Endothelial cell of umbilical vein (primary cell): ENCODE measurements at regions not wholly inside any gene's neighbourhood (a gene's known extent, or its start where the extent isn't known, plus 50 kb on each side); places are given as distances from the start of the nearest gene placed in this dataset.

Source experiments
- BruUV-seq: library from RNA; stranded (reverse); fragments of 400-500 nt; replicated peaks from 2 replicates; lab custom pipeline; 2021; lab: Mats Ljungman, UMichigan
- CTCF ChIA-PET: fragments of 300-600, 350-600 bp; sonication (Branson Sonifier 250); formaldehyde crosslinking; loops from one replicate; lab custom pipeline; 2021; ENCODE audit warnings: antibody characterized with exemption, inconsistent platforms; lab: Charles Lee
- POLR2A ChIA-PET: fragments of 300-600, 350-600 bp; sonication (Branson Sonifier 250); formaldehyde crosslinking; loops from one replicate; lab custom pipeline; 2021; ENCODE audit warnings: antibody characterized with exemption, inconsistent platforms; lab: Charles Lee
- DNase-seq: peaks from one replicate; pipeline ENCODE4 v3.0.0-alpha.2; 2011; ENCODE audit warnings: low read depth, low spot score
- FAIRE-seq: peaks from 2 replicates; lab custom pipeline; 2011; peaks lifted over from hg19 to GRCh38; lab: Jason Lieb, UNC
- H2AFZ ChIP-seq: 2 replicates; pipeline ENCODE4 v1.6.0; 2012; ENCODE audit warnings: low read depth, low read length, control low read depth, inconsistent platforms
- H3K27ac ChIP-seq: 2 replicates; pipeline ENCODE4 v1.5.1; 2011; ENCODE audit warnings: low read depth, mild to moderate bottlenecking, control low read depth, low read length, moderate library complexity; ENCODE audit not compliant: insufficient read depth
- H3K27me3 ChIP-seq, 2 experiments: 2 replicates each; pipeline versions ENCODE4 v1.6.0 to v1.6.1; 2011; ENCODE audit warnings: low read length in 2 of 2, mixed read lengths in 1 of 2; ENCODE audit not compliant: control insufficient read depth in 2 of 2, insufficient read depth in 2 of 2
- H3K36me3 ChIP-seq, 2 experiments: 2 replicates in 1 of 2; 3 replicates in 1 of 2; pipeline ENCODE4 v1.5.1; 2011; ENCODE audit warnings: low read length in 2 of 2, mild to moderate bottlenecking in 1 of 2, moderate library complexity in 1 of 2; ENCODE audit not compliant: control insufficient read depth in 2 of 2, insufficient read depth in 2 of 2; ENCODE audit errors: extremely low read depth in 1 of 2
- H3K4me1 ChIP-seq: 3 replicates; pipeline ENCODE4 v1.5.1; 2011; ENCODE audit warnings: mild to moderate bottlenecking, low read length; ENCODE audit not compliant: control insufficient read depth, insufficient read depth; ENCODE audit errors: extremely low read depth
- H3K4me2 ChIP-seq: 2 replicates; pipeline ENCODE4 v1.6.1; 2011; ENCODE audit warnings: low read length, control low read depth, mixed read lengths; ENCODE audit not compliant: insufficient read depth
- H3K4me3 ChIP-seq, 3 experiments: fragments of 200-600 bp in 1 of 3; sonication (generic), shearing (Covaris generic) in 1 of 3; replicated peaks in 1 of 3; 2 replicates each; pipeline ENCODE4 v1.5.1; 2011 to 2016; ENCODE audit warnings: control low read depth in 3 of 3, low read length in 3 of 3, mild to moderate bottlenecking in 2 of 3, inconsistent platforms in 1 of 3, low read depth in 1 of 3, moderate library complexity in 1 of 3; ENCODE audit not compliant: insufficient read depth in 1 of 3
- H3K79me2 ChIP-seq: 2 replicates; pipeline ENCODE4 v1.6.0; 2012; ENCODE audit warnings: low read length, inconsistent platforms; ENCODE audit not compliant: control insufficient read depth, insufficient read depth
- H3K9ac ChIP-seq: replicated peaks from 2 replicates; pipeline ENCODE3; 2011; ENCODE audit warnings: low read length, control low read depth; ENCODE audit not compliant: insufficient read depth; ENCODE audit errors: extremely low read depth
- H3K9me1 ChIP-seq: replicated peaks from 3 replicates; pipeline ENCODE4 v1.6.0; 2011; ENCODE audit warnings: mild to moderate bottlenecking, low read length; ENCODE audit not compliant: control insufficient read depth, insufficient read depth; ENCODE audit errors: extremely low read depth
- H3K9me3 ChIP-seq: replicated peaks from 2 replicates; pipeline ENCODE4 v1.5.1; 2012; ENCODE audit warnings: low read length, inconsistent platforms; ENCODE audit not compliant: control insufficient read depth, insufficient read depth
- H4K20me1 ChIP-seq: replicated peaks from 2 replicates; pipeline ENCODE3; 2011; ENCODE audit warnings: mild to moderate bottlenecking, low read length; ENCODE audit not compliant: control insufficient read depth, insufficient read depth; ENCODE audit errors: extremely low read depth
- CTCF ChIP-seq, 2 donors: IDR thresholded peaks; 1 replicate in 1 of 2; 2 replicates in 1 of 2; pipeline ENCODE4 v1.5.1; 2011; ENCODE audit warnings: low read length in 2 of 2, mild to moderate bottlenecking in 2 of 2, moderate library complexity in 2 of 2, control low read depth in 1 of 2, inconsistent platforms in 1 of 2, low read depth in 1 of 2; ENCODE audit not compliant: insufficient read depth in 1 of 2; ENCODE audit errors: extremely low read depth in 1 of 2
- EZH2 ChIP-seq: IDR thresholded peaks from 2 replicates; pipeline ENCODE4 v1.6.1; 2012; ENCODE audit warnings: borderline replicate concordance, low read depth, mild to moderate bottlenecking, moderate library complexity, low read length, inconsistent platforms; ENCODE audit not compliant: severe bottlenecking
- FOS ChIP-seq: IDR thresholded peaks from 2 replicates; pipeline ENCODE4 v1.6.1; 2011; ENCODE audit warnings: mild to moderate bottlenecking, low read length, moderate library complexity, borderline replicate concordance; ENCODE audit not compliant: insufficient read depth
- GATA2 ChIP-seq: IDR thresholded peaks from 2 replicates; pipeline ENCODE4 v1.7.0; 2011; ENCODE audit warnings: low read depth, mild to moderate bottlenecking, moderate library complexity, mixed read lengths, low read length; ENCODE audit not compliant: insufficient read length, insufficient read depth
- JUN ChIP-seq: IDR thresholded peaks from 2 replicates; pipeline ENCODE4 v1.6.1; 2011; ENCODE audit warnings: borderline replicate concordance, low read depth; ENCODE audit not compliant: insufficient read length, insufficient read depth
- MAX ChIP-seq: IDR thresholded peaks from 2 replicates; pipeline ENCODE4 v1.6.1; 2011; ENCODE audit not compliant: insufficient read depth, insufficient read length
- MYC ChIP-seq: IDR thresholded peaks from one replicate; pipeline ENCODE4 v1.6.1; 2011; ENCODE audit warnings: mild to moderate bottlenecking, low read depth, low read length
- POLR2A ChIP-seq: IDR thresholded peaks from 2 replicates; pipeline ENCODE4 v1.6.1; 2012; ENCODE audit warnings: low read depth, mild to moderate bottlenecking, control low read depth, low read length
- POLR2AphosphoS5 ChIP-seq: IDR thresholded peaks from 2 replicates; pipeline ENCODE4 v1.6.1; 2012; ENCODE audit warnings: low read depth, mild to moderate bottlenecking, control low read depth, low read length, moderate library complexity; ENCODE audit not compliant: insufficient read depth
- dilution Hi-C: fragments of 300-500 bp; cut with MboI; formaldehyde crosslinking; loops from one replicate; pipeline ENCODE4 v1.15.0; 2019; ENCODE audit warnings: low sequenced_read_pairs; ENCODE audit not compliant: extremely low pct_ligation_motif_present
- intact Hi-C: fragments of 100-400 bp; cut with micrococcal nuclease; formaldehyde crosslinking; loops from one replicate; pipeline ENCODE4 v1.10.0; 2022

GRCh38 chr10:61219696-61220095 lies 233.5 kb downstream of the TMEM26 start:
- DNase-seq (no peak), FAIRE-seq (no peak)
- ChIA-PET CTCF (interaction anchor here (0.8 kb wide), 1 partner anchor 24 kb away, joined by 3 read pairs; no protein-coding TSS in a partner anchor), POLR2A (no interaction called here)
- H3K4me2 ChIP-seq: no peak overlapping the region
- intact Hi-C loops: no loop called here
- no peaks in the 10 kb centered on the region for H3K27me3 ChIP-seq
- no peaks in the 10 kb centered on the region for H3K36me3 ChIP-seq
- no peak overlapping the region for H3K4me3 ChIP-seq
- no peaks in the 10 kb centered on the region for H3K4me1 ChIP-seq
- no peaks in the 10 kb centered on the region for H3K9me3 ChIP-seq
- H4K20me1 ChIP-seq: no peaks in the 10 kb centered on the region
- dilution Hi-C loops: no loop called here
- no peak overlapping the region for H3K9ac ChIP-seq
- H3K9me1 ChIP-seq: no peaks in the 10 kb centered on the region
- no TSS peak for BruUV-seq
- H2AFZ ChIP-seq: no peak overlapping the region
- no peak overlapping the region for H3K27ac ChIP-seq
- H3K79me2 ChIP-seq: no peaks in the 10 kb centered on the region
- no peak for TF ChIP-seq FOS
- TF ChIP-seq CTCF (IDR thresholded peaks at IDR 0.05; ENCODE audit: extremely low read depth in 1 of 2, insufficient read depth in 1 of 2, low read depth in 1 of 2, low read length in 2 of 2): no peak
- no peak for TF ChIP-seq MYC
- TF ChIP-seq MAX: no peak
- TF ChIP-seq POLR2A: no peak
- no peak for TF ChIP-seq EZH2
- no peak for TF ChIP-seq POLR2AphosphoS5
- no peak for TF ChIP-seq JUN
- no peak for TF ChIP-seq GATA2
